ENCODE measurements at regions not wholly inside any gene's neighbourhood (a gene's known extent, or its start where the extent isn't known, plus 50 kb on each side); places are given as distances from the start of the nearest gene placed in this dataset.
"Not testable (repeated sequence)": the region's sequence is repeated elsewhere in the genome, so short reads cannot be mapped to it uniquely, and the experiment has no call there.

DNA sequence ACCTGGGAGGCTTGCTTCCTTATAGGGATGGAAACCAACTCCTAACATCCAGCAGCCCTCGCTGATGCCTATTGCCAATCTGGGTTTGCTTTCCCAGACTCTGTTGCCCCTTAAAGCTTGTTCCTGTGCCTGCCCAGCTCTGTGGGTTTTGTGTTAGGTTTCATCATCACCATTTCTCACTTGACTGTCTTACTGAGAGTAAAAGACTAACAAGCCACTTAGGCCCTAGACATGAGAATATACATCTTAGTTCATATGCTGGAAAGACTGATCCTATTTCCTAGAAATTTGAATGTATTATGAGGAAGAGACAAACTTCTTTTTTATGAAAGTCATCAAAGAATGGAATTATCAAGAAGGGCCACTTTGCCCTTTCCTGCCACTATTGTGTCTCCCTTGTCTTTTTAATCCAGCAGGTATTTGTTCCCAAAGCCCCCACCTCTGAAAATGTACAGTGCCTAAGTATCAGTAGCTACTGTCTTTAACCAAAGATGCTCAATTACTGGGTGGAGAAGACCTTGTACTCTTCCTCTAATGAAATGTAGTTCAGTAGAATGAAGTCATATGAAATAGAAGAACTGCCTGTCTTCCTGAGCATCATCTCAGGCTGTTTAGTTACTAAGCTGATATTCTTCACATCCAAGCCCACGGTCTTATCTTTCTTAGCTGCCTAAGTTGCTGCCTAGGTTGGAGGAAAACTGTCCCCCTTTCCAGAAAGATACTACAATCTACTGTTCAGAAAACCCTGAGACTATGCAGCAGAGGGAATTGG, 59.8 kb upstream of the ZPLD1 start:
- H3K4me1 ChIP-seq: no peaks in the 10 kb centered on the region
- DNase-seq (no peak), ATAC-seq (no peak)
- intact Hi-C loops (cut with DNase I): no loop called here
- TF ChIP-seq, protein P1, sequence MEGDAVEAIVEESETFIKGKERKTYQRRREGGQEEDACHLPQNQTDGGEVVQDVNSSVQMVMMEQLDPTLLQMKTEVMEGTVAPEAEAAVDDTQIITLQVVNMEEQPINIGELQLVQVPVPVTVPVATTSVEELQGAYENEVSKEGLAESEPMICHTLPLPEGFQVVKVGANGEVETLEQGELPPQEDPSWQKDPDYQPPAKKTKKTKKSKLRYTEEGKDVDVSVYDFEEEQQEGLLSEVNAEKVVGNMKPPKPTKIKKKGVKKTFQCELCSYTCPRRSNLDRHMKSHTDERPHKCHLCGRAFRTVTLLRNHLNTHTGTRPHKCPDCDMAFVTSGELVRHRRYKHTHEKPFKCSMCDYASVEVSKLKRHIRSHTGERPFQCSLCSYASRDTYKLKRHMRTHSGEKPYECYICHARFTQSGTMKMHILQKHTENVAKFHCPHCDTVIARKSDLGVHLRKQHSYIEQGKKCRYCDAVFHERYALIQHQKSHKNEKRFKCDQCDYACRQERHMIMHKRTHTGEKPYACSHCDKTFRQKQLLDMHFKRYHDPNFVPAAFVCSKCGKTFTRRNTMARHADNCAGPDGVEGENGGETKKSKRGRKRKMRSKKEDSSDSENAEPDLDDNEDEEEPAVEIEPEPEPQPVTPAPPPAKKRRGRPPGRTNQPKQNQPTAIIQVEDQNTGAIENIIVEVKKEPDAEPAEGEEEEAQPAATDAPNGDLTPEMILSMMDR (IDR thresholded peaks at IDR 0.05): no peak
- H3K4me3 ChIP-seq: no peak overlapping the region
- H3K27me3 ChIP-seq: no peaks in the 10 kb centered on the region
- no peaks in the 10 kb centered on the region for H3K36me3 ChIP-seq
- H3K9me3 ChIP-seq: no peaks in the 10 kb centered on the region
- H3K27ac ChIP-seq: no peak overlapping the region
- WGBS, 2 donors: 60 to 64% methylated on average over 2 of the region's 2 CpGs

DNA sequence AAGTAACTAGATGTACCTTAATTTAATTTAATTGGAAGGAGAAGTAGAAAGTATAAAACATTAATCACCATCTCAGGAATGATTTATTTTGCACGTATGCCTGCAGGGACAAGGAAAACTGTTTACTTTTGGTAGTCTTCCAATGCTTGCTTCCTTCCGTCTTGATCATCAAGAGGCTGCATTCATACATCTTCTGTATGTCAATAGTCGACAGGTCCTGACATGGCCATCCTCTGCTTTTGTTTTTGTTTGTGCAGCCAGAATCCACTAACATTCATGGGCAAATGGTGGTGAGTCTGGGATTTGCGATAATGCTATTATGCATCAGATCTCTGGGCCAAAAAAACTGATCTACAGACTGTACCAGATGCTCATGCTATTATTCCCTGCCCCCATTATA, 56.6 kb upstream of the ZPLD1 start:
- intact Hi-C loops (cut with DNase I): no loop called here
- no peak overlapping the region for H3K27ac ChIP-seq
- ATAC-seq (no peak), DNase-seq (no peak)
- no peaks in the 10 kb centered on the region for H3K4me1 ChIP-seq
- no peak overlapping the region for H3K4me3 ChIP-seq
- no peaks in the 10 kb centered on the region for H3K36me3 ChIP-seq
- H3K9me3 ChIP-seq: no peaks in the 10 kb centered on the region
- H3K27me3 ChIP-seq: no peaks in the 10 kb centered on the region
- 76 to 83% methylated on average over 4 of the region's 4 CpGs for WGBS, 2 donors
- TF ChIP-seq, protein P1 (IDR thresholded peaks at IDR 0.05): no peak

DNA sequence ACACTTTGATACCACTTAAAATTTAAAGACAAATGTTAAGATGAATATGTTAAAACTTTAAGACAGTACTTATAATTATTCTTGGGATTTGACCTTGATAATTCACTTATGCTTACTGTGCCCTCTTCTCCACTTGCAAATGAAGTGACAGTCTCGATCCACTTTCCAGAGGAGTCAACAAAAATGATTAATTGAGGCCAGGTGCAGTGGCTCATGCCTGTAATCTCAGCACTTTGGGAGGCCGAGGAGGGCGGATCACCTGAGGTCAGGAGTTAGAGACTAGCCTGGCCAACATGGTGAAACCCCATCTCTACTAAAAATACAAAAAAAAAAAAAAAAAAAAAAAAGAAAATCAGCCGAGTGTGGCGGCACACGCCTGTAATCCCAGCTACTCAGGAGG, 52.6 kb upstream of the ZPLD1 start:
- H3K27ac ChIP-seq, H3K27me3 ChIP-seq, H3K4me3 ChIP-seq, H3K9me3 ChIP-seq, H3K4me1 ChIP-seq, DNase-seq, ATAC-seq, H3K36me3 ChIP-seq: not testable (repeated sequence)
- intact Hi-C loops (cut with DNase I): loop anchor here in 1 of 10 donors (5.0 kb wide), 1 partner anchor 1890 kb away; no protein-coding TSS in a partner anchor
- WGBS, 2 donors: 84 to 87% methylated on average over 6 of the region's 6 CpGs
